Epidermal melanocyte (primary cell): ENCODE measurements at regions not wholly inside any gene's neighbourhood (a gene's known extent, or its start where the extent isn't known, plus 50 kb on each side); places are given as distances from the start of the nearest gene placed in this dataset.

Experiments
- DNase-seq: peaks from one replicate; pipeline ENCODE4 v3.0.0; 2011; ENCODE audit warnings: low spot score; ENCODE audit not compliant: insufficient read length

DNA sequence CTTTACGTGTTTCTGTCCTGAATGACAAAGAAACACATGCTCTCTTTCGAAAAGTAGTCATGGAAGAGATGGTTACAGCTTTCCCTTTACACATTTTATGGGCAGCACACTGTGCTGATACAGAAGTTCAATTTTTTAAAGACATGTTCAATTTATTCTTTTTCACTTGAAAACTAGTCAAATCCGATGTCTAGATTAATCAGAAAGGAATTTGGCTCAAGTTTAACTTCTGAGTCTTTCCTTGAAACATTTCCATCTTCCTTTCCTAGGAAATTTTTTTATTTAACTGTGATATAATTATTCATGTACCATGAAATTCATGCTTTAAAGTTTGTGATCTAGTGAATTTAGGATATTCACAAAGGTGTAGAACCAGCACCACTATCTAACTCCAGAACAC is 360.1 kb downstream of the TNS3 start:
- DNase-seq = no peak

DNA sequence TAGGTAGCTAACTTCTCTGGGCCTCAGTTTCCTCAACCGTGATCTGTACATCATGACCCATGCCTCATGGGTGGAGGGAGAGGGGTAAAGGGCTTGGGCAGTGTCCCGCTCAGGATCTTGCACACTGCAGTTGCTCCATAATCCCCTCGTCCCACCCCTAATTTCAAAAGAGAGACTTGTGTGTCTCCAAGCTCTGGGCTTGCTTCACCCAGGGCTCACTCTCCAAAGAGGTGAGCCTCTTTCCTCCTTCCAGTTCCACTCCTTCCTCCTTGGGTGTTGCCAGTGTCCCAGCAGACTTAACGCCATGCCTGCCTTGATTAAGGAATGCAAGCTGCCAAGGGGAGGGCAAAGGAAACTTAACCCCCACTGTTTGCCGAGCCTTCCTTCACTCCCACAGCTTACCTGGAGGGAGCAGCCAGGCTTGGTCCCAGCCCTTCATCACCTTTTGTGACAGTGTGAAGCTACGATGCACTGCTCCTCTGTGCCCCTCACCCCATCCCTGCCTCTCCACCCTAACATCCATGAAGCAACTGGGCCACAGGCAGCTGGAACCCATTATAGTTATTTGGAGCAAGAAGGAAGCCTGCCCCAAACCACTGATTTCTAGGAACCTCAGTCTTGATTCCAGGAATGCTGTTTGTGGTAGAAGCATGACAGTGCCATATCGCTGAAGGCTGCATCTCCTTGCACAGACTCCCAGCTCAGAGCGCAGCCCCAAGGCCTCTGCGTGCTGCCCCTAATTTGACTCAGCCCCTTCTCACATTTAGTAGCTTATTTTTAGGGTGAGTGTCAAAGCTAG is 363.3 kb downstream of the TNS3 start:
- no peak for DNase-seq

DNA sequence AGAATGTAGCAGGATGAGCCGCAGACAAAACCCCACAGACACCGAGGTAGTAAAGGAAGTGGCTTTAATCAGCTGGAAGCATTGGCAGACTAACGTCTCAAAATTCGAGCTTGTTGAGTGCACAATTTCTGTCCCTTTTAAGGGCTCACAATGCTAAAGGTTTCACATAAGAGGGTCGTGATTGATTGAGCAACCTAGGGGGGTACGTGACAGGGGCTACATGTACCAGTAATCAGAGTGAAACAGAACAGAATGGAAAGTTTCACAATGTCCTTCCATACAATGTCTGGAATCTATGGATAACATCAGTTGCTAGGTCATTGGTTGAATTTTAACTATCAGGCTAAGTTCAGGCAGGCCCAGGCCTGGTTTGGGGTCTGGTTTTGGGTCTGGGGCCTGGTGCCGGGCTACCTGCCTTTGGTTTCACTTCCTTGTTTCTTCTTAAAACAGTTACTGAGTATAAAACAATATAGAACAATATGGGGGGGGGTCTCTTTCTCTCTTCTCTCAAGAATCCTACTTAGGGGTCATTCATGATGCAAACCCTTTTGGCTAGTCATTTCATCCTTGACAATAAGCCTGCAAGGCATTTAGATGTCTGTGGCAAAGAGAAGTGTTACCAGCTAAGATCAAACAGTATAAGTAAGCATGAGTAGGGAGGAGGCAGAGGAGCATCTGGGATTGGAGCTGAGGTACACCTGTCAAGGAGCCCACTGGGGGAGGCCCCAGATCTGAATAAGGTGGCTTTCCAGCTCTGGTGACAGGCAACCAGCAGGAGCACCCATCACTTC is 364.1 kb downstream of the TNS3 start:
- DNase-seq = no peak

DNA sequence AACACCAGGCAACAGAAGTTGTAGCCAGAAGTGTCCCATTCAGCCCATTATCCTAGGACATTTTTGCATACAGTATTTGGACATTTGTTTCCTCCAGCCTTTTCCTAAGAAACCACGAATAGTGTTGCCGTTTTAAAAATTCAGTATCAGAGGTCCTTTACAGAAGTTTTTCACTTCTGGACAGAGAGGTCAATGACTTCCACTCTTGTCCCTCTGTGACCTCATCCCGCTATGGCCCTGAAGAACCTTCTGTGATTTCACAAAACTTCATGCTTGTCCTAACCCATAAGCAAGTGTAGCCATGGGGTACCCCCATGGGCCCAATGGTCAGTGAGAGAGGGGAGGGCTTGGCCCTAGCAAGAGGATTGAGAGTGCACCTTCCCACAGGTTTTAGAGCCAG is 364.8 kb downstream of the TNS3 start:
- no peak for DNase-seq

DNA sequence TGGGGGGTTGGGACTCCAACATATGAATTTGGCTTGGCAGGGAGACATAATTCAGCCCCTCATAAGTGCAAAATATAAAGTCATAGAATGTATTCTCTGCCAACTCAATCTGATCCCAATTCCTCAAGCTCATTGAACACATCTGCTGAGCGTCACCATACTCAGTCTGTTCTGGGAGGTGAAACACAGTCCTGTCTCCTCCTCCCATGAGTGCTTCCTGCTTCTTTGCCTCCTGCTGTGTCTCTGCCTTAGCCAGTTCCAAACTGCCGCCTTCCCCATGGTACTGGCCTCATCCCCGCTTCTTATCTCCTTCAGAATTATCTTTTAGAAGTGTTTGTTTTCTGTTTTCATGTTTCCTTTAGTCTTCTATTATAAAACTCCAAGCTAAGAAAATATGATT is 365.5 kb downstream of the TNS3 start:
- DNase-seq = no peak

DNA sequence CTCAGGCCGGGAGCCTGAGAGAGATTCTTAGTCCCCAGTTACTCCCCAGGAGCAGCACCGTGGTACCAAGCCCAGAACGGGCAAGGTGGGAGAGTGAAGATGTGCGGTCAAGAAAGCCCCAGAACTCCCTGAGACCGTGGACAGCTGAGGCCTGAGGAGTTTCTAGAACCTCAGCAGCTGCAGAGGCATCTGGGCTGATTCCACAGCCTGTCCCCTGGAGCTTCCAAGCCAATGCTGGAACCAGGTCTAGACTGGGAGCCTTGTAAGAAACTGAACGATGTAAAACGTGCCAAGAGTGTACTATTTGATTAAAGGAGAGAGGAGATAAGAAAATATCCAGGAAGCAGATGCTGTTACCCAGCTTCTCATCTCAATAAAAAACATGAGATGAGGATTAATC is 366.3 kb downstream of the TNS3 start:
- no peak for DNase-seq

DNA sequence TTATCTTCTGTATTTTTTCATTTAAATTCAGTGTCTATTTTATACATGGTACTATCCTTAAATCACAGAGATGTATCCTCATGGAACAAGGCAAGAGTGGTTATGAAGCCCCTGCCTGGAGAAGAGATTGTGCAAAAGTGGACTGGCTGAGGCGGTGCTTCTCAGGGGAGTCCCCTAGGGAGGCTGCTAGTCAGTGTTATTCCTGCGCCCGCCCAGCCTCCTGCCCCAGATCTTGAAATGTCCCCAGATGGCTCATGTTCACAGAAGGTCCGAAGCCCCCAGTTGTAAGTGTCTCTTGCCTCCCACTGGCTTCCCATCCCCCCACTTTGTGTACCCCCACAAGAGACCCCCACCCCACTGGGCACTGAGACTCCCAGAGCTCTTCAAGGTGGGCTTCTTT is 366.9 kb downstream of the TNS3 start:
- DNase-seq = no peak

DNA sequence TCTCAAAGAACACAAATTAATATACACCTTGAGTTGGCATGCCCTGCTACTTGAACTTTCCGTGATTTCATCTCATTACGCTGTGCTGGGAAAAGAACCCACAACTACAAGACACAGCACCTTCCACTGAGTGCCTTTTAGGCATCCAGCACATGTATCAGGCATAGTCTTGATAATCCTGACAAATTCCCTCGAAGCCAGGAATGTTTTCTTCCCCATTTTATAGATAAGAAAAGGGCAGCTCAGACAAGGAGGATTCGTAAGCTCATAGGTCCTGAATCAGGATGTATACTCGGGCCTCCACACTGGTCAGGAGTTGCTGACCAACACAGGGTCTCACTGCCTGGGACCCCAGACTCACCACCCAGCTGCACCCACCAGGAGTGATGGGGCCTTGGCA is 368.6 kb downstream of the TNS3 start:
- no peak for DNase-seq

DNA sequence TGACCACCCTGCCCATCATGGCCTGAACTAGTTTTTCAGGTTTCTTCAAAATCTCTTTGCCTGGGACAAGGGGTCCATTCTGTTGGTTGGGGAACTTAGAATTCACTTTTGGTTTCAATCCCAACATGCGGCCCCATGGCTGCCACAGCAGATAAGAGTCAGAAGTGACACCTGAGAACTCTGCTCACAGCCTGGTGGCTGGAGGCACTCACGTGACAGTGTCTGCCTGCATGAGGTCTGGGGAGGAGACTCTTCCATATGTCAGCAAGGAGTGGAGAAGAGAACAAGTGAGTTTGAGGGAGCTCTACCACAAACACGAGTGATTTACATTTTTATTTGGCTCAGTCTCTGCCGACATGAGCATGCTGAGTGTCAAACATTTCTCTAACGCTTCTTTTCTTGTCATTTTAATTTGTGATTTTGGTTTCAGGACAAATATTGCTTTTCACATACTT is 370.4 kb downstream of the TNS3 start:
- no peak for DNase-seq

DNA sequence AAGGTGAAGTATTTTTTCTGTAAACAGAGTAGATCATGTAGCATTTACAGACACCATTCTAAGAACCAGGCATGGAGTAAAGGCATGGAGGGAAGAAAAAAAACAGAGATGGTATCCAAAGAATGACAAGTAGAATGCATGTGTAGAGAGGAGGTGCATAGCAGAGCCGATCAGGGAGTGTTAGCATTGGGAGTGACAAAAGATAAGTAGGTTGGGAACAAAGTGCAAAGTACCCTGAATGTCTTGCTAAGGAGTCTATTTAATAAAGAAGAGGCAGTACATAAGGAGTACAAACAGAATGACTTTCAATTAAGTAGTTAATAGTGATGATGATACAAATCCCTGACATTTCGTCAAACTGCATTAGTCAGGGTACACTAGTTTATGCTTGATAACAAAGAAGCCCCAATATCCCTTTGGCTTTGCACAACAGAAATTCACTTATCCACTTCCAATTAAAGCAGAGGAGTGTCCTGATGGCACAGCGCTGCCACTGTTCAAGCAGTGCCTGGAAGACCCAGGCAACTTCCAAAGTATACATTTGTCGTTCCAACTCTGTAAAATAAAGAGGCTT is 371.5 kb downstream of the TNS3 start:
- DNase-seq = no peak

DNA sequence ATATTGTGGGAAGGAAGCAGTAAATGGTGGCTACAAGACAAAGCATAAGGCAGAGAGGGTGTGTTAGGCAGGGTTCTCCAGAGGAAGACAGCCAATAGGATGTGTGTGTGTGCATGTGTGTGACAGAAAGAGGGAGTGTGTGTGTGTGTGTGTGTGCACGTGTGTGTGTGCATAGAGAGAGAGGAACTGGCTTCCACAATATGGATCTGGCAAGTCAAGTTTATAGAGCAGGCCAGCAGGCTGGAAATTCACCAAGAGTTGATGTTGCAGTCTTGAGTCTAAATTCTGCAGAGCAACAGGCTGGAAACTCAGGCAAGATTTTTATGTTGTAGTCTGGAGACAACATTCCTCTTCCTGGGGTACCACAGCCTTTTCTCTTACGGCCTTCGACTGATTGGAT is 374.0 kb downstream of the TNS3 start:
- DNase-seq = no peak

DNA sequence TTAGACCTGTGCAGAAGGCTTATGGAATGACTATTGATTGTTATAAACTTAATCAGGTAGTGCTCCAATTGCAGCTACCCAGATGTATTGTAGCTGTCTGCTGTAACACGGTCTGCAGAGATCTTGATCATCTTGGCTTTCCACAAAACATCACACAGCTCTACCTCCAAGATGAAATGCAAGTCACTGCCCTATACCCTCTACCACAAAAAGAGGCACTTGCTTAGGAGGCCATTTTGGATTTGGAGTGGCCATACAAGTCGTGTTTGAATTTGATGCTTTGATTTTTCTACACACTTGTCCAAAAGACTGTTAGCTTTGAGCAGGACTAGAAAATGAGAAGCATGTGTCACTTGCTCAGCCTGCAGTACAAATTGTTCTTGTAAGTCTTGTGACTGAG is 377.2 kb downstream of the TNS3 start:
- no peak for DNase-seq

DNA sequence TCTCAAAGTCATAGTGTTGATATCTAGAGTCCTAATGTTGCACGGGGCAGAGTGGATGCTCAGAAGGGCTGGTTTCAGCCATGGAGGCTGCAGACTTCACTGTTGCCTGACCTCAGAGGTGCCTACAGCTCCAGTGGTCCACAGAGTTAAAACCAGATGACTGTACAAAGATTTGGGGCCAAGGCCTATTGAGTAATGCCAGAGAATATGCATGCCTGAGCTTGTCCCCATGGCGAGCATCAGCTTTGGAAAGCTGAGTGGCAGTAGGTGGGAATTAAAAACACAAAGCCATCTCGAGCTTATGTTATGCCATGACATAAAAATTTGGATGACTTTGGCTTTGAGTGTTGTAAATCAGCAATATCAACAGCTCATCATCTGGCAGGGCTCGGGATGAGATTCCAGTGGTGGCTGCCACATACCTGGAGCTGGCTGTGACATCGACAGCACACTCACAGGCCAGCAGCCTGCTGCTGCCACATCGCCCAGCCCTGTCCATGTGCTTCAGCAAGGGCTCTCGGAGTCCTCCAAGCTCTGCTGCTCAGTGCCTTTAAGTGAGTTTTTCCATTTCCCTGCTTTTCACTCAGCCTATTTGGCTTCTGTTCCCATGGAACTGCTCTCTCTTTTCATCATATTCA is 379.6 kb downstream of the TNS3 start:
- DNase-seq = no peak

DNA sequence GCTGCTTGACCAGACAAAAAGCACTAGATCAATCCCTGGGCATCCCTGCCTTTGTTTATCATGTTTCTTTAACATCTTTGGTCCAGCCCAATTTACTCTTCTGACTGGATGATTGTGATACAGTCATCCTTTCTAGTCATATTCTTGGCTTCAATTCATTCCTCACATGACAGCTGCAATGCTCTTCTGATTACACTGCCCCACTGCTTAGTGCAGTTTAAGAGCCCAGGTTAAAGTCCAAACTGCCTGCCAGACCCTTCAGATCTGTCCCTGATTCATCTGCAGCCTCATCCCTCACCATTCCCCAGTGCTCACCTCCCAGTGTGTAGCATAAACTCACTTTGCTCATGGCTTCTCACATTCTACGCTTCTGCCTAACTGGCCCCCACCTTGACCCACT is 383.8 kb downstream of the TNS3 start:
- no peak for DNase-seq

DNA sequence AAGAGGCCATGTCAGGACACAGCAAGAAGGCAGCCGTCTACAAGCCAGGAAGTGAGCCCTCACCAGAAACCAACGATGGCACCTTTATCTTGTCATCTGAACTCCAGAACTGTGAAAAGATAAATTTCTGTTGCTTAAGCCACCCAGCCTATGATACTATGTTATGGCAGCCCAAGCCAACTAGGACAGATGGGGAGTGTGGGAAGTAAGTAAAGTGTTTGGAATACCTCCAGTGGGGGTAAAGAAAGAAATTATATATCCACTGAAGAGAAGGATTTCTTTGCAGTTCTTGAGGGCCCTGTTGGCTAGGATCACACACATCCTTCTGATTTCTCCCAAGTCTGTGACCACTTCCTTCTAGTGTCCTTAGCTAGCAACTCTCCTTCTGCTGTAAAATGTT is 384.4 kb downstream of the TNS3 start:
- DNase-seq = no peak

DNA sequence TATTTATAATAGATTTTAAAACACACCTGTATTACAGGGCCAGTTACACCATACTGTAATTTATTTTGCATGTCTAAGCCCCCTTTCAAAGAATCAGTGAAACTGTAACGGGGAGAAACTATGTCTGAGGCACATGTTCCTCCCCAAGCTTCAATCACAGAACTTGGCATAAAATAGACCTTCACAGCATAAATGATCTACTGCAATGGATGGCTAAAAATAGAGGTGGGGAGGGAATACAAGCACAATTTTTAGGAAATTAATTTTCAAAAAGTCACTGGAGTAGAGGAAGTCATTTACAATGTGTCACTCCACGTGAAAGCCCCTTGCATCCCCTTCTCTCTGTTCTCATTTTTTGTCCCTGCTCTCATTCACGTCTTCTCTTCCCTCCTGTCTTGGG is 385.2 kb downstream of the TNS3 start:
- no peak for DNase-seq

DNA sequence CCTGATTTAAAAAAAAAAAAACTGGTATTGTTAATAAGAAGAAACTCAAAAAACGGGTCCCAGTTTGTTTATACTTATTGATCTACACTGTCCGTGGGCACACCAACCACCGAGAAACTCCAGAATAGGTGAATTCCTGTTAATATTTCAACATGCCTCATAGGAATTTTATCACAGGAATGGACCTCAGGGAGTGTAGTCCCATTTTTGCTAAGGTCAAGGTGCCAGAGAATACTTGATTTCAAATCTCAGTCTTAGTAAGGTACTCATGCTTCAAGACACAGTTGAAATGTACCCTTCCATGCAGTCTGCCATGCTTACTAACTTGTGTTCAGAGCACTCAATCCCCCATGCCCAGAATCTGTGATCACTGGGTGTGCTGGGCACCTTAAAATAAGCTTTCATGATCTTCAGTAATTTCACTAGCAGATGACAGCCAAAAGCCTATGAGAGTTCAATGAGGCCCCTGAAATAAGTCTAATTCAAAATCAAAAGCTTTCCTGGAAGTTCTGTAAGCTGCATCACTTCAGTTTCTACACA is 385.7 kb downstream of the TNS3 start:
- DNase-seq = no peak

DNA sequence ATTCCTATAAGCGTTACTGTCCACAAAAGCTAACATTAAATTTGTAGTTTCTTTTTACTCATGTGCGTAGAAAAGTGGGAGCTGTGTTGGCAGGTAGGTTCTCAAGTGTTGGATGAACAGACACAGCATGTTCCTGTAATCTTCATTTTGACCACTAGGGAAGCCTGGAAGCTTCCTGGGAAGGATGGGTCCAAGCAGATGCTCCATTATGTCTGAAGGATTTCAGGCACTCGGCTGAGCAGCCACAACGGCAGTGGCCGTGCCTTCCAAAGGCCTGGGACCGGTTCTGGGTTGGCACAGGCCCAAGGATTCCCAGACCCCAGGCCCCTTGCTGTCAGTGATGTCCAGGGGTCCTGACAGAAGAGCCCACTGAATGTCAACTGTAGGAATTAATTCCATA is 386.3 kb downstream of the TNS3 start:
- DNase-seq = no peak

DNA sequence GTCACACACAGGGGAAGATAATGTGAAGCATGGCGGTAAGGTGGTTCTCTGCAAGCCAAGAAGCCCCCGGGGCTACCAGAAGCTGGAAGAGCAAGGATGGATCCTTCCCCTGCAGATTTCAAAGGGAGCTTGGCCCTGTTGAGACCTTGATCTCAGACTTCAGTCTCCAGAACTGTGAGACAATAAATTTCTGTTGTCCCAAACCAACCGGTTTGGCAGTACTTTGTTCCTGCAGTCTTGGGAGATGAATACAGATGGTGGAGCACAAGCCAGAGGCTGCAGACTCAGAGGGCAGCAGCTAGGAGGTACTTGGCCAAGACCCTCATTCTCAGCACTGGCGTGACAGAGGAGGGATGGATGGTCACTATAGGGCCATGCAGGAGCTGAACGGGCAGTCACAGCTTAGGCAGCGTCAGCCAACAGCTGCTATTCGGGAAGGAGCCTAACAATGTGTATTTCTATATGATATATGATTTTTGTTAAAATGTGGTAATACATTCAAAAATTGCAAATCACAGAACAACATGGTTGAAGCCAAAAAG is 387.3 kb downstream of the TNS3 start:
- DNase-seq = no peak

DNA sequence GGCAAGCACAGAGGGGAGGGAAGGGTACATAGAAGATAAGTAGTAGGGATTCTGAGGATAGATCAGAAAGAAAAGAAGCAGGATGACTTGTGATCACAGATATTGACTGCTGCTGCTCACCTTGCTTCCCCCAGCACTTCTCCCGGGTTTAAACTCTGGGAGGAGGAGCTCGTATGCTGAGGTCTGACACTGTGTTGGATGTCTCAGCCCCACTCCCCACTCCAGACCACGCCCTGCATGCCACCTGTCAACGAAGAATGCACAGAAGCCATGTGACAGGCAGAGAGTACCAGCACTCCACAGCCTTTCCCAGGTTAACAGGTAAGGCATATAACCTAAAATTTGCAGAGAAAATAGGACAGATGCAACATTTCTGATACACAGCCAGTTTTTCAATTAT is 388.9 kb downstream of the TNS3 start:
- DNase-seq = no peak

DNA sequence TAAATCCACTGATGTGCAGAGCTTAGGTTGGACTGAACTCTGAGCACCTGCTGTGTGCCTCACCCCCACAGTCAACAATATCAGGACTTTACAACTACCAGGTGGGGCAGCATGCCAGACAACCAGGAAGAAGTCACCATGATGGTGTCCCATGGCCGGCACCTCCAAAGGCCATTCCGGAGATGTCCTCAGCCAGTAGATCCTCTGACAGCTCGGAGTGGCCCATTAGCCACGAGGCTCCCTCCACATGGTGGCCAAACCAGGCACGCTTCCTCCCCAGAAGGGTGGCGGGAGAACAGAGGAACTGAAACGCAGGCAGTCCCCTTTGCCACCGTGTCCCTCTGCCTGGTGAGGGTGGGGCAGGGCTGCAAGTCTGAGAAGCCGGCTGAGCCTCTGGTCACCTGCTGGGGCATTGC is 390.0 kb downstream of the TNS3 start:
- DNase-seq = no peak

DNA sequence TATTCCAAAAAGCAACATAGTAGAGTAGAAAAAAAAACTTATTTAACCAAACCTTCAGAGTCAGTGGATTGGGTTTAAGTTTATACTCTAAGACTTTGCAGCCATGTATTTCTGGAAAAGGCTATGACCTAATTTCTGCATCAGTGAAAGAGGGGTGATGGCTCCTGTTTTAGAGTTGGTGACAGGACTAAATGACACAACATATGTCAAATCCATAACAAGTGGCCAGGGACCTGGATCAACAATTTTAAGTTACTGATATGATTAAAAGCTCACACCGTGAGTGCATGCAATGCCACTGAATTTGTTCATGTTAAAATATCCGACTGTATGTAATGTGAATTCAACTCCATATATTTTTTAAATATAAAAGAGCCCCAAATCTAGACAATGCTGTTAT is 390.6 kb downstream of the TNS3 start:
- no peak for DNase-seq
